SJSA1 (cell line): ENCODE measurements at regions not wholly inside any gene's neighbourhood (a gene's known extent, or its start where the extent isn't known, plus 50 kb on each side); places are given as distances from the start of the nearest gene placed in this dataset.
A peak's percentile ranks its signal among the peaks of the same experiment; 100 is the strongest.

Experiments
- DNase-seq, 2 experiments: peaks; one replicate each; pipeline ENCODE4 v3.0.0-alpha.2; 2015 to 2020; ENCODE audit warnings: low spot score in 2 of 2, low read depth in 1 of 2
- H3K27ac ChIP-seq: fragments of 250-450 bp; sonication (Bioruptor Pico); 2 replicates; pipeline ENCODE4 v1.5.1; 2020; ENCODE audit warnings: mild to moderate bottlenecking, moderate library complexity
- H3K27me3 ChIP-seq: fragments of 250-450 bp; sonication (Bioruptor Pico); replicated peaks from 2 replicates; pipeline ENCODE4 v1.5.1; 2020; ENCODE audit warnings: mild to moderate bottlenecking, moderate library complexity
- H3K36me3 ChIP-seq: fragments of 250-450 bp; sonication (Bioruptor Pico); 2 replicates; pipeline ENCODE4 v1.5.1; 2020; ENCODE audit warnings: mild to moderate bottlenecking
- H3K4me1 ChIP-seq: fragments of 250-450 bp; sonication (Bioruptor Pico); replicated peaks from 2 replicates; pipeline ENCODE4 v1.6.1; 2021; ENCODE audit warnings: mild to moderate bottlenecking
- H3K4me3 ChIP-seq: fragments of 250-450 bp; sonication (Bioruptor Pico); 2 replicates; pipeline ENCODE4 v1.5.1; 2020; ENCODE audit warnings: mild to moderate bottlenecking
- H3K9me3 ChIP-seq: fragments of 250-450 bp; sonication (Bioruptor Pico); replicated peaks from 2 replicates; pipeline ENCODE4 v1.5.1; 2020; ENCODE audit warnings: mild to moderate bottlenecking

DNA sequence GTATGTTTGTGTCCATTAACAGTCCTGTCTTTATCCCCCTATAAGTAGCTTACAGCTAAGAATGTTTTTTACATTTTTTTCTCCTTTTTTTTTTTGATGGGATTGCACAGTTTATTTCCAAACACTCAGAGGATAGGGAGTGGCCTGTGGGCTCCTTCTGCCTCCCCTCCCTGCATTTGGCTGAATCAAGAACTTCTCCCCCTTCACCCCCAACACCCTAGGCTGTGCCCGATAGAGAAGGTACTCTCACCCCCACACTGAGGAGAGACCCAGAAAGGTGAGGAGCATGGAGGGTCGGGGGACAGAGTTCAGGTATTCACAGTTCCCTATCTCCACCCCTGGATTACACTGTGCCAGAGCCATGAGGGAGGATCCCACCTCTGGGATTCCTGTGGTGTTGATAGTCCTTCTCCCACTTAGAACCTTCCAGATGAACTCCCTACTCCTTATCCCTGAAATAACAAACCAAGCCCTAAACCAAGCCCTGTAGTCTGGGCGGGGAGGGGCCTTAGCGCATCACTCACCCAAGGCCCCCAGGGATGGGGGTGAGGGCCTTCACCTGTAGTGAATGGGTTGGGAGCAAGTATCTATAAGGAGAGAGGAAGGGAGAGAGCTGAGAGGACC lies 97.1 kb downstream of the ADAMTS15 start:
- no peak overlapping the region for H3K27ac ChIP-seq
- no peaks in the 10 kb centered on the region for H3K36me3 ChIP-seq
- H3K9me3 ChIP-seq = no peaks in the 10 kb centered on the region
- no peaks in the 10 kb centered on the region for H3K27me3 ChIP-seq
- no peak overlapping the region for H3K4me3 ChIP-seq
- no peaks in the 10 kb centered on the region for H3K4me1 ChIP-seq
- DNase-seq = no peak

DNA sequence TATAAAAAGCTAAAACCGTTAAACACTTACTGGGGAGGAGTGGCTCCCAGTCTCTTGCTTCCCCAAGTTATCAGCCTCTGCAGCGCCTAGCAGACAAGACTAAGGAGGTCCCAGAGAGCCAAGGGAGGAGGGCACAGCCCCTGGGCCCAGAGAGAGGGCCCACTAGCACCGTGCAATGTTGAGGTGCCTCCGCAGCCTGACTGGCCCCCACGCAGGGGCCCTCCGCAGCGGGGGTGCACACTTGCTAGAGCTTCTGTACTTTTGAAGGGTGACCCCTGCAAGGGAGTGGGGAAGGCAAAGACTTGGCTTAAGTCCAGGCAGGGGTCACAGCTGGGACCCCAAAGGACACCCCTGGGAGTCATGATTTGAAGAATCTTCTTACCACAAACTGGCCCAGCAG lies 98.0 kb downstream of the ADAMTS15 start:
- no peaks in the 10 kb centered on the region for H3K4me1 ChIP-seq
- no peak overlapping the region for H3K27ac ChIP-seq
- H3K4me3 ChIP-seq = no peak overlapping the region
- H3K27me3 ChIP-seq = no peaks in the 10 kb centered on the region
- no peaks in the 10 kb centered on the region for H3K9me3 ChIP-seq
- H3K36me3 ChIP-seq = no peaks in the 10 kb centered on the region
- no peak for DNase-seq

DNA sequence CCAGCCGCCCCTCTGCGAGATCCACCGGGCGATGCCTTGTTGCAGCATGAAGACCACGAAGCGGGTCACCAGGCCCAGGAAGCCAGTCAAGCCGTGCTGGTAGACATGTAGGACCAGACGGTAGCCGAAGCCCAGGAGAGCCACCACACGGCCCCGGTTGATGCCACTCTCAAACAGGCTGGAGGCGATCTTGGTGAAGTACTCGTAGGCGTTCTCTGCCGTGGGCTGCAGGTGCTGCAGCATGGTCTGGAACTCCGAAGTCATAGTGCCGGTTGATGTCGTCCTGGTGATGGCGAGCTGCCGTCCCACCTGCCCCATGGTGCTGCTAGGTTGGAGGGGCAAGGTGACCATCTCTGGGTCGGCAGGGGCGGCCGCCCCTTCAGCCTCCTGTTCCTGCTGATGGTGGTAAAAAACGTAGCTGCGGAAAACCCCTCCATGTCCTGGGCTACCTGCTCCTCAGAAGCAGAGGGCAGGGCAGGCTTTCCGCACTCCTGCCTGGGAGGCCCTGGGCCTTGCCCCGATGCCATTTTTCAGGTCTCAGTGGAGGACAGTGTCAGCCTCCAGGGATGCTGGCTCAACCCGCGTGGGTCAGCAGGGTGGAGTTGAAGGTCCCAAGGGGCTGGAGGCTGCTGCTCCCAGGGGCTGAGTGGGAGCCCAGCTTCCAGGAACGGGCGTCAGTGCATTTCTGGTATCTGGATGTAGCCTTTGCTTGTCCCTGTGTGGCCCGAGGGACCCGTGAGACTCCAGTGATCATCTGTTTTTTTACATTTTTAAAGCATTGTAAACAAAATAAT lies 98.7 kb downstream of the ADAMTS15 start:
- Histone ChIP-seq H3K4me3 (no peak overlapping the region), H3K27me3 (no peaks in the 10 kb centered on the region), H3K36me3 (no peaks in the 10 kb centered on the region), H3K27ac (no peak overlapping the region), H3K4me1 (no peaks in the 10 kb centered on the region), H3K9me3 (no peaks in the 10 kb centered on the region)
- no peak for DNase-seq

DNA sequence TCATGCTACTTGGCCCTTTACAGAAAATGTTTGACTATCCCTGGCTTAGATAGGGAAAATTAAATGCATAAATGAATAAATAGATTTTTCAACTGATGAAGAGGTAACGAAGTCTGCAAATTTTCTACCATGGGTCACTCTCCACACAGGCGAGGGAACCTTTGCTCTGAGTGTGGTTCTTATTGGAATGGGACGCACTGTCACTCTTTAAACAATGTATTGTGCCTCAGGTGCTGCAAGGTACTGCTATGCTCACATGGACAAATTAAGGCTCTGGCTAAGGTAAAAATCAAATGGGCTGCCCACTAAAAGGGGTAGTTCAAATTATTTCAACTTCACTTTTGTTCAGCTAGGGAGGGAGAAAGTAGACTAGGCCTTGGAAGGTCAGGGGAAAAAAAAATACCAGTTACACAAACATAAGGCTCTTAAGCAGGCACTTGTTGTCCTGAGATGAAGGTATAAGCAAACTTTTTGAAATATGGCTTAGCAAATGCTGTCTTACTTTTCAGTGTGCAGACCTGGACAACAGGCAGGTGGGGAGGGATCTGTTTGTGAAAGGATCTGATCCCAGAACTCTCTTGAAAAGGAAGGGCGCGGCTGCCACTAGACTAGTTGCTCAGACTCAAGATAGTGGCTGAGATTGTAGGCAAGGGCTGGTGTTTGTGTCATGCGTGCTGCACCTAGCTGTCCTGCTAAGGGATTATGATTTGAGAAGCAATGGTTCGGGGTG lies 99.5 kb downstream of the ADAMTS15 start:
- DNase-seq = no peak
- H3K4me1 ChIP-seq = 0 out of 2 replicates have a peak, but pooled peaks cover under 1% of the 10 kb centered on the region
- no peak overlapping the region for H3K27ac ChIP-seq
- no peak overlapping the region for H3K4me3 ChIP-seq
- no peaks in the 10 kb centered on the region for H3K27me3 ChIP-seq
- H3K36me3 ChIP-seq = no peaks in the 10 kb centered on the region
- H3K9me3 ChIP-seq = no peaks in the 10 kb centered on the region

DNA sequence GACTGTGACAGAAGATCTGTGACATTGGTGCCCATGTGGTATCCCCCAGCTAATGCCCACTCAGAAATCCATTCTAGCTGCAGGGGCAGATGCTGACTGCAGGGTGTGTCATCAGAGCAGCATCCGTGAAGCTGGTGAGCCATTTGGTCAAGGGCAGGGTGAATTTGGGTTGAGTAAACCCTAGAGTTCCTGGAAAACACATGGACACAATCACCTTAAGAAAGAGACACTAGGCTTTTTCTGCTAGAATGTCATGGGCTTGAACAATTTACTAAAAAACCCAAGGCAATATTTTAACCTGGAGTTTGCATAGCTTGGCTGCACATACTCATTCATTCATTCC lies 100.0 kb downstream of the ADAMTS15 start:
- Histone ChIP-seq H3K4me1 (0 out of 2 replicates have a peak, but pooled peaks cover 3% of the 10 kb centered on the region), H3K27me3 (no peaks in the 10 kb centered on the region), H3K4me3 (no peak overlapping the region), H3K36me3 (no peaks in the 10 kb centered on the region), H3K27ac (no peak overlapping the region), H3K9me3 (no peaks in the 10 kb centered on the region)
- DNase-seq = no peak

DNA sequence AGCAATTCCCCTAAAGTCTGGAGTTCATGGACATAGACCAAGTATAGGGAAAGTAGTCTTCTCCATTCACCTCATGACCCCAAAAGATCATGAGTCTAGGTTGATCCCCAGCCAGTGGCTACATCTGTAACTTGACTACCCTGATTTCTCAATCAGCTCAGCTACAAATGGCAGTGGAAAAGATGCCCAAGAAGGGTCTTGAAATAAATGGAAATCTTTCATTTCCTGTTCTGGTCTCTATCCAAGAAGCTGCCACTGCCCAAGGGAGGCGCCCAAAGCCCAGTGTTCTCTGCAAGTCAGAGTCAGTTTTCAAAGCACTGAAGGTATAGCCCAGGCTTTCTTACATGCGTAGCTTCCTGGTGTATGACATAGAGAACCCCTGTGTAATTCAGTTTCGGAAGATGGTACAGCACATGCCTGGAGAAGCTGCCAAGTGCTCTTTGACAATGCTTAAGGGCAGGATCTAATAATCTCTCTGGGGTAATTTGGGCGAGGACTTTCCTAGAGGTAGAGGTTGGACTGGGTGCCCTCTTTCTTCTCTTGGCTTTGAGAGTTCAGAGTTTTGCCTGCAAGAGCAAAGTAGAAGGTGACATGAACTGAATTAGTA lies 101.1 kb downstream of the ADAMTS15 start:
- no peak for DNase-seq
- peaks cover 8% of the 10 kb centered on the region; the same call in 1 of the 2 replicates for H3K4me1 ChIP-seq
- H3K27me3 ChIP-seq = no peaks in the 10 kb centered on the region
- no peak overlapping the region for H3K27ac ChIP-seq
- H3K4me3 ChIP-seq = no peak overlapping the region
- H3K9me3 ChIP-seq = no peaks in the 10 kb centered on the region
- no peaks in the 10 kb centered on the region for H3K36me3 ChIP-seq

DNA sequence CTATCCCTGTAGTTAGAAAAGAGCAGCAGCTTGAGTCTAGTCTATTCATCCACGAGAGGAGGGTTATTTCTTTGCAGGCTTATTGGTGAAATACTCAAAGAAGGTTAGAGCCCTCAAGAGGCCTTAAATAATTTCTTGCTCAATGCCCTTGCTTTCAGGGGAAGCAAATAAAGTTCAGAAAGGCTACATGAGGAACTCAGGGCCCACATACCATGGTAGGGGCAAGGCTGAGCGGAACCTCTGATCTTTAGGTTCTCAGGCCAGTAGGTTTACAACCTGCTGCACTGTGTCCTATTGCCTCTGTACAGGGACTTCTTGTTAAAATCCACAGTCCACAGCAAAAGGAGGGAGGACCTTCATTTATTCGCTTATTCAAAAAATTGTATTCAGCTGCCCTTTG lies 101.7 kb downstream of the ADAMTS15 start:
- Histone ChIP-seq H3K4me1 (peaks cover 8% of the 10 kb centered on the region; the same call in 1 of the 2 replicates), H3K4me3 (no peak overlapping the region), H3K36me3 (no peaks in the 10 kb centered on the region), H3K27ac (no peak overlapping the region), H3K9me3 (no peaks in the 10 kb centered on the region), H3K27me3 (no peaks in the 10 kb centered on the region)
- DNase-seq = no peak

DNA sequence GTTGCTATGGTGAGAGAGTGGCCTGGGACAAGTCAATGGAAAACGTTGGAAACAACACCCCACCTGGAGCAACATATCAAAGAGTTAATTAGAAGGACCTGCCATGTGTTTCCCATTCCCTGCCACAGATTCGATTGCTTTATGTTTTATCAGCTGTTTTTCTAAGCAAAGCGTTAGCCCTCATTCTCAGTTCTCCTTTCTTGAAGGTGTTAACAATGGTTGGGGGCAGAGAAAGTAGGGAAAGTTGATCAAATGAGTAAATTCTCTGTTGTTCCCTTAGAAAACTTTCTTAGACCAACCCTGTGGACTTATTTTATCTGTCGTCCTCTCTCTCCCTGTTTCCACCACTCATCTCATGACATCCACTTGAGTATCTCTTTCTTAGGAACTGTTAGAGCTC lies 102.5 kb downstream of the ADAMTS15 start:
- Histone ChIP-seq H3K27ac (no peak overlapping the region), H3K4me3 (no peak overlapping the region), H3K9me3 (no peaks in the 10 kb centered on the region), H3K27me3 (no peaks in the 10 kb centered on the region), H3K36me3 (no peaks in the 10 kb centered on the region), H3K4me1 (peaks cover 8% of the 10 kb centered on the region; the same call in 1 of the 2 replicates)
- DNase-seq = no peak

DNA sequence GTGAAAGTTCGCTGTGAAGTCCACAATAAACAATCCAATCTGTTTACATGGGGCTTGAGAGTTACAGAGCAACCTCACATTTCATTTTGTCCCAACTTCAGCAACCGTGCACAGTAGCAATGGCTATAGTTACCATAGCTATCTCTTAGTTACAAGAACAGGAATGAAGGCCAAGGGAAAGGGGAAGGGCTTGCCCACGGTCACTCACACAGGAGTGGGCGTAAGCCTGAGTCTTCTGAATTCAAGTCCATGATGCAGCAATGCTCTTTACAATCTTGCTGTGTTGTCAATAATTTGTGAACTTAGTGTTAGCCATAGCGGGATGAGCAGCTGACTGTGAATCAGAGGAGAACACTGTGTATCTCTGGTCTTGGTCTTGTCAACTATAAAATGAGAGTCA lies 102.9 kb downstream of the ADAMTS15 start:
- Histone ChIP-seq H3K4me1 (peaks cover 8% of the 10 kb centered on the region; the same call in 1 of the 2 replicates), H3K27ac (no peak overlapping the region), H3K4me3 (no peak overlapping the region), H3K9me3 (no peaks in the 10 kb centered on the region), H3K27me3 (no peaks in the 10 kb centered on the region), H3K36me3 (no peaks in the 10 kb centered on the region)
- DNase-seq = no peak

DNA sequence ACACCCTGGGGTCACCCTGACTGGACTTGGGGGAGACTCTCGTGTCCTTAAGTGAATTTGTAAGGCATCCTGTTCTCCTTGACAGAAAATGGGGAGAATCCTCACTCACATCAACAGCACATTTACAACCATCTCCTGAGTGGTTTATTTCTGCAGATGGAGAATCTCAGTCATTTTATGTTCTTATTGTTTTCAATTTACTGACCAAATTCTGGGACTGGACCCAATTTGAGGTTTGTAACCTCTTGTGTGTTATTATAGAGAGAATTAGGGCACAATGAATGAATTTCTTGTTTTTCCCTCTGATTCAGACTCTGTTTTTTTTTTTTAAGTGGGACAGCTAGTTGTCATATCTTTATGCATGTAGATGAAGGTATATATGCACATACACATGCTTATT lies 104.9 kb downstream of the ADAMTS15 start:
- Histone ChIP-seq H3K27me3 (no peaks in the 10 kb centered on the region), H3K9me3 (no peaks in the 10 kb centered on the region), H3K4me3 (no peak overlapping the region), H3K36me3 (no peaks in the 10 kb centered on the region), H3K27ac (no peak overlapping the region), H3K4me1 (peaks cover 8% of the 10 kb centered on the region; the same call in 1 of the 2 replicates)
- DNase-seq = peak in 1 of 2 experiments; percentile 10

DNA sequence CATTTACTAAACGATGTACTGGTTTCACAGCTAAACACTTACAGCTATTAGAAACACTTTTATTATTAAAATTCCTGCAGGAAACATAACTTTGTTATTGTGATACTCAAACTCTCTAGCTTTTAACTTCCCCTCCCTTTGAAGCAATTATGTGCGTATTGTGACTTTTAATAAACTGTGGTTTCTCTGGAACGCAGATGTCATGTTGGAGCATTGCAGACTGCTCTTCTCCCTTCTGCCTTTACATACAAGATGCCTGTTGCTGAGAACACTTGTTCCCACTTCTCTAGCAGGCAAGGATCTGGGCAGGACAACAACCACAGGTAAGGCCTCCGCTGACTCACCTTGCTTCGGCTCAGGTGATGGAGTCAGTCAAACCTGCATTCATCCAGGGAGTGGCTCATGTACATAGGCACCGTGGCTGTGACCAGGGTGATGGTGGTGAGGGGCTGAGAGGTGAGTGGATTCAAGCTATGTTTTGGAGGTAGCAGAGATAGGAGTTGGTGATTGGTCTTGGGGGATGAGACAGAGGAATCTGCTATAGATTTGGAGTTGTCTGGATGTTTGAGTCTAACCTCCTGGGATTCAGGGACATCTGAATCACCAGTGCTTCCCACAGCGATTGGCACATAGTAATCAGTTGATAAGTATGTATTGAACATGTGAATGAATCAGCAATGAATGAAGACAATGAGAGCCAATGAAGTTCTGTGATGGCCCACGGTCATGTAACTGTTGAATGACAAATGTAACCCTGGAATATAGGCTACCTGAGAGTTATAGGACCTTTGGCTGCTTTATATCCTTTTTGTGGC lies 106.0 kb downstream of the ADAMTS15 start:
- H3K36me3 ChIP-seq = no peaks in the 10 kb centered on the region
- no peak overlapping the region for H3K4me3 ChIP-seq
- H3K9me3 ChIP-seq = no peaks in the 10 kb centered on the region
- no peaks in the 10 kb centered on the region for H3K27me3 ChIP-seq
- H3K27ac ChIP-seq = no peak overlapping the region
- H3K4me1 ChIP-seq = peaks cover 8% of the 10 kb centered on the region; the same call in 1 of the 2 replicates
- no peak for DNase-seq

DNA sequence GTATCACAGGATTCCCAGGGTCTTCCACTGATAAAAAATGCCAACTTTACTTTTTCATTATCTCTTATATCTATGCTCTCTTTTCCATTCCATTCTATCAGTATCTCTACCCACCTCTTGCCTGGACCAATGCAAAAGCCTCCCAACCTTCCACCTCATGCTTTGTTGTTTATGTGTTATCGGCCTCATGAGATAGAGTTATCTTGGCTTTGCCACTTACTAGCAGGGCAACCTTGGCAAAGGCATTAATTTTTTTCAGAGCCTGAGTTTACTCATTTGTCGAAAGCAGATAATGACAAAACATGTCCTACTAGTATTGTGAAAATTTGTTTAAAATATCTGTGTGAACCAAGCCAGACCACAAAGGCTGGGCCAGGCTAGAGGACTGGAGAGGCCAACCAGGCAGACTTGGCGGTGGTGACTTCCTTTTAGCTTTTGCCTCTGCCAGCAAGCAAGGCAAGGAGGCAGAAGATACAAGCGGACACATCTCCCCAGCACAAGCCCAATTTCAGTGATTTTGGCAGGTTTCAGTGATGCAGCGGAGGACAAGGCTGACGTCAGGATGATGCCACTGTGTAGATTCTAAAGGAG lies 106.9 kb downstream of the ADAMTS15 start:
- H3K4me3 ChIP-seq = no peak overlapping the region
- H3K9me3 ChIP-seq = no peaks in the 10 kb centered on the region
- peaks cover 8% of the 10 kb centered on the region; the same call in 1 of the 2 replicates for H3K4me1 ChIP-seq
- no peaks in the 10 kb centered on the region for H3K27me3 ChIP-seq
- H3K27ac ChIP-seq = no peak overlapping the region
- no peaks in the 10 kb centered on the region for H3K36me3 ChIP-seq
- no peak for DNase-seq
